ENCODE measurements at regions not wholly inside any gene's neighbourhood (a gene's known extent, or its start where the extent isn't known, plus 50 kb on each side); places are given as distances from the start of the nearest gene placed in this dataset.

GRCh38 chr7:35342786-35343185, 88.9 kb upstream of the TBX20 start:
- Histone ChIP-seq H3K27ac (ENCODE audit: low read depth, low read length, poor library complexity, severe bottlenecking) (no peak overlapping the region), H3K4me3 (ENCODE audit: low read depth, low read length, poor library complexity, severe bottlenecking) (no peak overlapping the region), H3K4me2 (ENCODE audit: low read length) (no peak overlapping the region), H3K9ac (ENCODE audit: low read length) (no peak overlapping the region), H3K9me2 (ENCODE audit: low read depth, low read length) (no peaks in the 10 kb centered on the region), H3K79me2 (ENCODE audit: insufficient read depth, low read length) (no peaks in the 10 kb centered on the region), H3K27me3 (ENCODE audit: insufficient read depth, low read length) (peaks cover 4% of the 10 kb centered on the region; the same call in 1 of the 2 replicates), H3K36me3 (ENCODE audit: insufficient read depth, low read length) (no peaks in the 10 kb centered on the region), H2AFZ (ENCODE audit: low read length) (no peak overlapping the region), H3K9me3 (ENCODE audit: low read length) (no peaks in the 10 kb centered on the region), H3K4me1 (ENCODE audit: insufficient read depth, low read length, severe bottlenecking) (no peaks in the 10 kb centered on the region), H4K20me1 (ENCODE audit: insufficient read depth, low read length) (no peaks in the 10 kb centered on the region), H3F3A (ENCODE audit: insufficient read depth, low read length) (no peaks in the 10 kb centered on the region)
- TF ChIP-seq EZH2 (IDR thresholded peaks at IDR 0.05; ENCODE audit: borderline replicate concordance, low read length) = no peak
- TF ChIP-seq CTCF (IDR thresholded peaks at IDR 0.05; ENCODE audit: low read length) = no peak

GRCh38 chr7:35339811-35340210, 85.9 kb upstream of the TBX20 start:
- no peaks in the 10 kb centered on the region for H4K20me1 ChIP-seq (ENCODE audit: insufficient read depth, low read length)
- no peaks in the 10 kb centered on the region for H3K9me3 ChIP-seq (ENCODE audit: low read length)
- no peaks in the 10 kb centered on the region for H3F3A ChIP-seq (ENCODE audit: insufficient read depth, low read length)
- H3K9ac ChIP-seq (ENCODE audit: low read length) = no peak overlapping the region
- no peaks in the 10 kb centered on the region for H3K4me1 ChIP-seq (ENCODE audit: insufficient read depth, low read length, severe bottlenecking)
- no peak overlapping the region for H3K4me3 ChIP-seq (ENCODE audit: low read depth, low read length, poor library complexity, severe bottlenecking)
- H3K36me3 ChIP-seq (ENCODE audit: insufficient read depth, low read length) = no peaks in the 10 kb centered on the region
- H3K9me2 ChIP-seq (ENCODE audit: low read depth, low read length) = no peaks in the 10 kb centered on the region
- no peak overlapping the region for H3K4me2 ChIP-seq (ENCODE audit: low read length)
- no peak overlapping the region for H2AFZ ChIP-seq (ENCODE audit: low read length)
- TF ChIP-seq EZH2 (IDR thresholded peaks at IDR 0.05; ENCODE audit: borderline replicate concordance, low read length) (no peak), CTCF (IDR thresholded peaks at IDR 0.05; ENCODE audit: low read length) (no peak)
- H3K27me3 ChIP-seq (ENCODE audit: insufficient read depth, low read length) = peaks cover 4% of the 10 kb centered on the region; the same call in 1 of the 2 replicates
- H3K27ac ChIP-seq (ENCODE audit: low read depth, low read length, poor library complexity, severe bottlenecking) = no peak overlapping the region
- H3K79me2 ChIP-seq (ENCODE audit: insufficient read depth, low read length) = no peaks in the 10 kb centered on the region

- Histone ChIP-seq H3K9ac (ENCODE audit: low read length) (no peak overlapping the region), H2AFZ (ENCODE audit: low read length) (no peak overlapping the region)
- TF ChIP-seq CTCF (IDR thresholded peaks at IDR 0.05; ENCODE audit: low read length) (no peak), EZH2 (IDR thresholded peaks at IDR 0.05; ENCODE audit: borderline replicate concordance, low read length) (no peak)
These were observed 82.5 kb upstream of the TBX20 start for GRCh38 chr7:35336444-35336843.

More at GRCh38 chr7:35336444-35336843, 82.5 kb upstream of the TBX20 start:
- no peaks in the 10 kb centered on the region for H4K20me1 ChIP-seq (ENCODE audit: insufficient read depth, low read length)
- no peak overlapping the region for H3K4me3 ChIP-seq (ENCODE audit: low read depth, low read length, poor library complexity, severe bottlenecking)
- no peaks in the 10 kb centered on the region for H3K9me2 ChIP-seq (ENCODE audit: low read depth, low read length)
- peaks cover 4% of the 10 kb centered on the region for H3K27me3 ChIP-seq (ENCODE audit: insufficient read depth, low read length)
- H3K36me3 ChIP-seq (ENCODE audit: insufficient read depth, low read length) = no peaks in the 10 kb centered on the region
- no peaks in the 10 kb centered on the region for H3K4me1 ChIP-seq (ENCODE audit: insufficient read depth, low read length, severe bottlenecking)
- H3K9me3 ChIP-seq (ENCODE audit: low read length) = no peaks in the 10 kb centered on the region
- H3K79me2 ChIP-seq (ENCODE audit: insufficient read depth, low read length) = no peaks in the 10 kb centered on the region
- no peak overlapping the region for H3K27ac ChIP-seq (ENCODE audit: low read depth, low read length, poor library complexity, severe bottlenecking)
- H3F3A ChIP-seq (ENCODE audit: insufficient read depth, low read length) = no peaks in the 10 kb centered on the region
- no peak overlapping the region for H3K4me2 ChIP-seq (ENCODE audit: low read length)

All from OCI-LY1 (cell line).